Uterus (tissue), 3 donors: ENCODE measurements at regions not wholly inside any gene's neighbourhood (a gene's known extent, or its start where the extent isn't known, plus 50 kb on each side); places are given as distances from the start of the nearest gene placed in this dataset.

Experiments used
- DNase-seq, 2 donors: peaks; one replicate each; pipeline ENCODE4 v3.0.0-alpha.2; 2019 to 2020
- H3K27ac ChIP-seq, 2 donors: fragments of 200-600 bp; sonication (generic); 1 replicate in 1 of 2; 2 replicates in 1 of 2; pipeline ENCODE4 v1.5.1; 2016 to 2018
- H3K27me3 ChIP-seq, 2 donors: fragments of 200-600 bp; sonication (generic); one replicate each; pipeline ENCODE4 v1.5.1; 2018 to 2019; ENCODE audit warnings: control low read depth in 1 of 2
- H3K36me3 ChIP-seq, 2 donors: fragments of 200-600 bp; sonication (generic); one replicate each; pipeline ENCODE4 v1.5.1; 2019; ENCODE audit warnings: control low read depth in 1 of 2
- H3K4me1 ChIP-seq, 2 donors: fragments of 200-600 bp; sonication (generic); one replicate each; pipeline ENCODE4 v1.5.1; 2018 to 2019; ENCODE audit warnings: control low read depth in 1 of 2
- H3K4me3 ChIP-seq, 2 donors: fragments of 200-600 bp; sonication (generic); 1 replicate in 1 of 2; 2 replicates in 1 of 2; pipeline ENCODE4 v1.5.1; 2018 to 2019; ENCODE audit warnings: mild to moderate bottlenecking in 1 of 2
- H3K9me3 ChIP-seq, 2 donors: fragments of 200-600 bp; sonication (generic); one replicate each; pipeline ENCODE4 v1.5.1; 2019; ENCODE audit warnings: control low read depth in 1 of 2
- CTCF ChIP-seq, 4 experiments: fragments of 200-600 bp in 2 of 4; fragments of 450-650 bp in 2 of 4; sonication (generic) in 2 of 4; IDR thresholded peaks; one replicate each; pipeline ENCODE4 v1.5.1; 2016 to 2019; ENCODE audit warnings: antibody characterized with exemption in 4 of 4, mild to moderate bottlenecking in 2 of 4, moderate library complexity in 1 of 4
- POLR2A ChIP-seq, 2 donors: fragments of 450-650 bp; IDR thresholded peaks; one replicate each; pipeline ENCODE4 v1.6.1; 2016; ENCODE audit warnings: antibody characterized with exemption in 2 of 2, mild to moderate bottlenecking in 1 of 2, moderate library complexity in 1 of 2
- intact Hi-C: fragments of 100-400 bp; cut with DNase I; formaldehyde crosslinking; loops from one replicate; pipeline ENCODE4 v1.15.1; 2023; ENCODE audit warnings: low total_unique reads
- donor health status: DM: yes; HTN: yes; CAD: no.

- Histone ChIP-seq H3K4me1 (no peaks in the 10 kb centered on the region), H3K9me3 (no peaks in the 10 kb centered on the region), H3K36me3 (no peaks in the 10 kb centered on the region), H3K27ac (no peak overlapping the region), H3K27me3 (no peaks in the 10 kb centered on the region), H3K4me3 (no peak overlapping the region)
- TF ChIP-seq CTCF (IDR thresholded peaks at IDR 0.05) = no peak
- no peak for TF ChIP-seq POLR2A (IDR thresholded peaks at IDR 0.05)
- intact Hi-C loops = no loop called here
- DNase-seq = no peak
Observed at GRCh38 chr2:176854062-176854461, 358.5 kb upstream of the HNRNPA3 start.

DNA sequence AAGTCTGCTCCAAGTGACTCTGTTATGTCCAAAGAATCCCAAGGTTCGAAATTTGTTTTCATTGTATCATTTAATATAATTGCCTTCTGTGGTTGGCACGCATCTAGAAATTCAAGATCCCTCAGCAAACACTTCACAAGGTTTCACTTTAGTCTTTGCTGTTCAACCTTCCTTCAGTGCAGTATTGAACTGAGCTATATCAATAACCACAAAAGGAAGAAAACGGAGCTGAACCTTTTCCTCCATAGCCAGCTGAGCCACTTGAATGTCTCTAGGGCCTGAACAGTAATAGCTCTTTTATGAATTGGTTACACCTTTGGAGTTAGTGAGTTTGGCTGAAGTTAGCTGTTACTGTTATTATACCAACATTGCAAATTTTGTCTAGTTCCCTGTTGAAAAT, 357.7 kb upstream of the HNRNPA3 start:
- H3K4me1 ChIP-seq = no peaks in the 10 kb centered on the region
- TF ChIP-seq POLR2A (IDR thresholded peaks at IDR 0.05) = no peak
- no peak for TF ChIP-seq CTCF (IDR thresholded peaks at IDR 0.05)
- no peak for DNase-seq
- H3K27ac ChIP-seq = no peak overlapping the region
- no peaks in the 10 kb centered on the region for H3K36me3 ChIP-seq
- H3K4me3 ChIP-seq = no peak overlapping the region
- H3K9me3 ChIP-seq = no peaks in the 10 kb centered on the region
- intact Hi-C loops = no loop called here
- H3K27me3 ChIP-seq = no peaks in the 10 kb centered on the region

GRCh38 chr2:176856683-176857082, 355.9 kb upstream of the HNRNPA3 start:
- Histone ChIP-seq H3K27ac (no peak overlapping the region), H3K27me3 (no peaks in the 10 kb centered on the region), H3K36me3 (no peaks in the 10 kb centered on the region), H3K4me3 (no peak overlapping the region), H3K4me1 (no peaks in the 10 kb centered on the region), H3K9me3 (no peaks in the 10 kb centered on the region)
- TF ChIP-seq POLR2A (IDR thresholded peaks at IDR 0.05) (no peak), CTCF (IDR thresholded peaks at IDR 0.05) (no peak)
- intact Hi-C loops = no loop called here
- DNase-seq = no peak

DNA sequence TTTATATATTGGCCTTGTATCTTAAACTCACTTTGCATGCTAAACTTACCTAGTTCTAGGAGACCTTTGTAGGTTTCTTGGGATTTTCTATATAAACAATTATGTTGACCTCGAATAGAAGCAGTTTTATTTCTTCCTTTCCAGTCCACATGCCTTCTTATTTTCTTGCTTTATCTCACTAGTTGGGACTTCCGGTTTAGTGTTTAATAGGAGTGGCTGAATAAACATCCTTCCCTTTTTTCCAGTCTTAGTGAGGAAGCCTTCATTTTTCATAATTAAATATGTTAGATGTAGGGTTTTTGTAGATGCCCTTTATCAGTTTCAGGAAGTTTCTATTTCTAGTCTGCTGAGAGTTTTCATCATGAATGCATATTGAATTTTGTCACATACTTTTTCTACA, 347.3 kb upstream of the HNRNPA3 start:
- Histone ChIP-seq H3K27ac (no peak overlapping the region), H3K4me3 (no peak overlapping the region), H3K9me3 (no peaks in the 10 kb centered on the region), H3K27me3 (no peaks in the 10 kb centered on the region), H3K36me3 (no peaks in the 10 kb centered on the region), H3K4me1 (no peaks in the 10 kb centered on the region)
- intact Hi-C loops = no loop called here
- no peak for DNase-seq
- TF ChIP-seq POLR2A (IDR thresholded peaks at IDR 0.05) = no peak
- TF ChIP-seq CTCF (IDR thresholded peaks at IDR 0.05) = no peak

DNA sequence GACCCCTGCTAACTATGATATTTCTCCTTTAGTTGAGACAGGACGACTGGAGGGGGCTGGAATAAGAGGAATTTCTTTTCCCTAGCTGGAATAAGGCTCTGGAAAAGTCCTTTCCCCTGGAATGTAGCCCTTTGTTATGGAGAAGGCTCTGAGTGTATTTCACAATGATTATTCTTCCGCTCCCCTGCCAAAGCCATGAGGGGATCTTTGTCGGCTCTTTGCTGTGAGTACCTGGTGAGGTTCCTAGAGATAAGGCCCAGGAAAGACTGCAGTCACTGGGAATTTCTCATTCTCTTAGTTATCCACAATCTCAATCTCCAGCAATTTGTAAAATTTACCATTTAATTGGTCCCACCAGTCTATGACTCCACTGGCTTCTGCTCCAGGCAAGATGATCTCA, 340.2 kb upstream of the HNRNPA3 start:
- Histone ChIP-seq H3K27ac (no peak overlapping the region), H3K4me3 (no peak overlapping the region), H3K9me3 (no peaks in the 10 kb centered on the region), H3K36me3 (no peaks in the 10 kb centered on the region), H3K27me3 (no peaks in the 10 kb centered on the region), H3K4me1 (no peaks in the 10 kb centered on the region)
- TF ChIP-seq CTCF (IDR thresholded peaks at IDR 0.05) (no peak), POLR2A (IDR thresholded peaks at IDR 0.05) (no peak)
- DNase-seq = no peak
- intact Hi-C loops = no loop called here
